ENCODE measurements at regions not wholly inside any gene's neighbourhood (a gene's known extent, or its start where the extent isn't known, plus 50 kb on each side); places are given as distances from the start of the nearest gene placed in this dataset.
"Not testable (repeated sequence)": the region's sequence is repeated elsewhere in the genome, so short reads cannot be mapped to it uniquely, and the experiment has no call there.

DNA sequence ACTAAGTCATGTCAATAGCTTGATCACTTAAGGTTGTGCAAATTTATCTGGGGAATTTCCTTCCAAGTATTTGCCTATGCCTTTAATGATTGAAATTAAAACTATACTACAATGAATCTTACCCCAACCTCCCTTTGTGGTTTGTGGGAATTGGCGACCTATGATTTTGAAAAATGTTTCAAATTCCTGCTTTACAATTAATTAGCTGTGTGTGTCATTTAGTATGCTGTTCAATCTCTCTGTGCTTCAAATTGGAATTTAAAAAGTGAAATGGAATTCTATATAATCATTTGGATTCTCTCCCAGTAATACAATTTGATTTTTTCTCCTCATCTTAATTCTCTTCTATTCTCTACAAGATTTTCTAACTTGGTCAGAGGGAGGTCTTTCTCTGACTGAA lies 2319.5 kb downstream of the ARAP2 start:
- Histone ChIP-seq H3K36me3 (ENCODE audit: control insufficient read depth, insufficient read depth, low read length) (no peaks in the 10 kb centered on the region), H3K4me3 (ENCODE audit: low read depth, low read length) (no peak overlapping the region), H3K27me3 (ENCODE audit: control insufficient read depth, insufficient read depth, low read length) (no peaks in the 10 kb centered on the region)
- TF ChIP-seq, protein P1, sequence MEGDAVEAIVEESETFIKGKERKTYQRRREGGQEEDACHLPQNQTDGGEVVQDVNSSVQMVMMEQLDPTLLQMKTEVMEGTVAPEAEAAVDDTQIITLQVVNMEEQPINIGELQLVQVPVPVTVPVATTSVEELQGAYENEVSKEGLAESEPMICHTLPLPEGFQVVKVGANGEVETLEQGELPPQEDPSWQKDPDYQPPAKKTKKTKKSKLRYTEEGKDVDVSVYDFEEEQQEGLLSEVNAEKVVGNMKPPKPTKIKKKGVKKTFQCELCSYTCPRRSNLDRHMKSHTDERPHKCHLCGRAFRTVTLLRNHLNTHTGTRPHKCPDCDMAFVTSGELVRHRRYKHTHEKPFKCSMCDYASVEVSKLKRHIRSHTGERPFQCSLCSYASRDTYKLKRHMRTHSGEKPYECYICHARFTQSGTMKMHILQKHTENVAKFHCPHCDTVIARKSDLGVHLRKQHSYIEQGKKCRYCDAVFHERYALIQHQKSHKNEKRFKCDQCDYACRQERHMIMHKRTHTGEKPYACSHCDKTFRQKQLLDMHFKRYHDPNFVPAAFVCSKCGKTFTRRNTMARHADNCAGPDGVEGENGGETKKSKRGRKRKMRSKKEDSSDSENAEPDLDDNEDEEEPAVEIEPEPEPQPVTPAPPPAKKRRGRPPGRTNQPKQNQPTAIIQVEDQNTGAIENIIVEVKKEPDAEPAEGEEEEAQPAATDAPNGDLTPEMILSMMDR (IDR thresholded peaks at IDR 0.05; ENCODE audit: insufficient read depth, low read length, poor library complexity, severe bottlenecking): no peak
- DNase-seq (ENCODE audit: low read depth): no peak

DNA sequence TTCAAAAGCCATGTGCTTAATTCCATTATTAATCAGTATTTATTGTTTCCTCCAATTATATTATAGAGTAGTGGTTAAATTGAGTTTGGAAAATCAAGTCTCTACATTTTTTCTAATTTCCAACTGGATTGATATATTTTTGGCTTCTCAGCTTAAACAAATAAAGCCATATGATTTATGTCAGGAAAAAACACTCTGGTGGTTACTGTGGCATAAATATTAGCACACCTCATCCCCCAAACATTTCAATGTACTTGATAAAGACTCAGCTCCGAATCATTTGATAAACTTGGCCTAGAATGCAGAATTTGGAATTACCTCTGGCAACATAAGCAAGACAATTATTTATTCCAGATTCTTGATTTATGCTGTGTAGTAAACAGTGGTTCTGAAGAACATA lies 2313.8 kb downstream of the ARAP2 start:
- TF ChIP-seq, protein P1 (IDR thresholded peaks at IDR 0.05; ENCODE audit: insufficient read depth, low read length, poor library complexity, severe bottlenecking): no peak
- H3K4me3 ChIP-seq (ENCODE audit: low read depth, low read length): no peak overlapping the region
- H3K36me3 ChIP-seq (ENCODE audit: control insufficient read depth, insufficient read depth, low read length): no peaks in the 10 kb centered on the region
- DNase-seq (ENCODE audit: low read depth): no peak
- H3K27me3 ChIP-seq (ENCODE audit: control insufficient read depth, insufficient read depth, low read length): no peaks in the 10 kb centered on the region

DNA sequence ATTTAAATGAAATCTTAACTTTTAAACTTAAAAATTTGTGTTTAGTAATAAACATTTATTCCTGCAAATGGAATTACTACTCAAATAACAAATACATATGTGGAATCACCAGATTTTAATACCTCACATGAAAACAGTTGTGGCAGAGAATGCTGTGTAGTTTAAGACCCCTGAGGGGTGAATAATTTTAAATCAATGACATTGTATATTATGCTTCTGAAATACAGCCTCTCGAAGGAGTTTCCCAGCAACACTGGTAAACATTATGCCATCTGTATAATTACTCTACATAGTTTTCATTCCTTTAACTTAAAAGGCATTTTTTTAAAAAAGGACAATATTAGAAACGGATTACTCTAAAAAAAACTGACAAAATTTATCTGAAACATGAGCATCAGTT lies 2313.3 kb downstream of the ARAP2 start:
- no peak for DNase-seq (ENCODE audit: low read depth)
- H3K36me3 ChIP-seq (ENCODE audit: control insufficient read depth, insufficient read depth, low read length): no peaks in the 10 kb centered on the region
- H3K27me3 ChIP-seq (ENCODE audit: control insufficient read depth, insufficient read depth, low read length): no peaks in the 10 kb centered on the region
- no peak overlapping the region for H3K4me3 ChIP-seq (ENCODE audit: low read depth, low read length)
- TF ChIP-seq, protein P1 (IDR thresholded peaks at IDR 0.05; ENCODE audit: insufficient read depth, low read length, poor library complexity, severe bottlenecking): no peak

DNA sequence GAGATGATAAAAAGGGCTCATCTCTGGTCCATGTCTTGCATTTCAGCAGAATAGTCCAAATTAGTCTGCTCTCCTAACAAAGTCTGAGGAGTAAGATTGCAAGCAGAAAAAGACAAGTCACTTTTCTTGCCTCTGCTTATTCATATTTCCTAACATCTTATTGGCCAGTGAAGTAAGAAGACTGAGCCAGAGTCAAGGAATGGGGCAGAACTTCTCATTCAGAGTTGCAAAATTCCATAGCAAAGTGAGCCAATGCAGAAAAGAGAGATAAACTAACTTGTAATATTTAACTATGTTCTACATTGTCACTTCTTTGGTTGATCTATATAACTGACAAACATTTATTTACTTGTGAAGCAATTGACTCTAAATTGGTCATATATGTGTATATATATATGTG lies 2304.0 kb downstream of the ARAP2 start:
- no peaks in the 10 kb centered on the region for H3K27me3 ChIP-seq (ENCODE audit: control insufficient read depth, insufficient read depth, low read length)
- H3K36me3 ChIP-seq (ENCODE audit: control insufficient read depth, insufficient read depth, low read length): no peaks in the 10 kb centered on the region
- DNase-seq (ENCODE audit: low read depth): no peak
- TF ChIP-seq, protein P1 (IDR thresholded peaks at IDR 0.05; ENCODE audit: insufficient read depth, low read length, poor library complexity, severe bottlenecking): no peak
- no peak overlapping the region for H3K4me3 ChIP-seq (ENCODE audit: low read depth, low read length)

DNA sequence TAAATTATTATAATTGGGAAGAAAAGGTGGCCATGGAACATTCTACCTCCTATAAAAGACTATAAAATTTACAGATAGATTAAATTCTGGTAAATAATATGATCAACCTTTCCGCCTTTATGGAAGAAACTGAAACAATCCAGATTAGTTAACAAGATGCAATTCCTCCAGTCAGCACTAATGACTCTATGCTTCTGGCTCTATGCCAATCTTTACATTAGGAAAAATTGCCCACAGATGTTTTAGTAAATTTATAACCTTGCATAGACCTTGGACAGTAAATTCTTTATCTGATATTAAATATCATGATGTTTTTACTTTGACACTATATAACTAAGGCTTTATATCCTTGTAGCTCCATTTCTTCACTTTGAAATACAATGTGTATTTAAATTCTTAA lies 2302.5 kb downstream of the ARAP2 start:
- Histone ChIP-seq H3K36me3 (ENCODE audit: control insufficient read depth, insufficient read depth, low read length) (no peaks in the 10 kb centered on the region), H3K4me3 (ENCODE audit: low read depth, low read length) (no peak overlapping the region), H3K27me3 (ENCODE audit: control insufficient read depth, insufficient read depth, low read length) (no peaks in the 10 kb centered on the region)
- TF ChIP-seq, protein P1 (IDR thresholded peaks at IDR 0.05; ENCODE audit: insufficient read depth, low read length, poor library complexity, severe bottlenecking): no peak
- DNase-seq (ENCODE audit: low read depth): no peak

DNA sequence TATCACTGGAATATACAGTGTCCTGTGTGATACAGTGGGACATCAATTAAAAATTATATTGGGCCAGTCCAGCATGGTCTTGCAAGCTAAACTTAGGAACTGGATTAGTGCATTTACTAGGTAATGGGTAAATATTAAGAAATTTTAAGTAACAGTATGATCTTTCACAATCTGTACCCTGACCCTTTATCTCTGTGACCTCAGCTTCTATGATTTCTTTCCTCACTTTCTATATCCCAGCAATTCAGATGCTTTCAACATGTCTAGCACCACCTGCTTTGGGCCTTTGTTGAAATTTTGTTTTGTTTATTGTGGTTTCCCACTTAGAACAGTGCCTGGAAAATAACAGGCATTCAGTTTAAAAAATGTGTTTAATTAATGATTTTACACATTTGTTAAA lies 2295.4 kb downstream of the ARAP2 start:
- DNase-seq (ENCODE audit: low read depth): no peak
- TF ChIP-seq, protein P1 (IDR thresholded peaks at IDR 0.05; ENCODE audit: insufficient read depth, low read length, poor library complexity, severe bottlenecking): no peak
- Histone ChIP-seq H3K4me3 (ENCODE audit: low read depth, low read length) (no peak overlapping the region), H3K36me3 (ENCODE audit: control insufficient read depth, insufficient read depth, low read length) (no peaks in the 10 kb centered on the region), H3K27me3 (ENCODE audit: control insufficient read depth, insufficient read depth, low read length) (no peaks in the 10 kb centered on the region)

DNA sequence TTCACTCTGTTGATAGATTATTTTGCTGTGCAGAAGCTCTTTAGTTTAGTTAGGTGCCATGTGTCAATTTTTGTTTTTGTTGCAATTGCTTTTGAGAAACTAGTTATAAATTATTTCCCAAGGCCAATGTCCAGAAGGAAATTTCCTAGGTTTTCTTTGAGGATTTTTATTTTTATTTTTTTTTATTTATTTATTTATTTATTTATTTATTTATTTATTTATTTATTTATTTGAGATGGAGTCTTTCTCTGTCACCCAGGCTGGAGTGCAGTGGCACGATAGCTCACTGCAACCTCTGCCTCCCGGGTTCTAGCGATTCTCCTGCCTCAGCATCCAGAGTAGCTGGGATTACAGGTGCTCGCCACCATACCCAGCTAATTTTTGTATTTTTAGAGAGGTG lies 2290.5 kb downstream of the ARAP2 start:
- DNase-seq (ENCODE audit: low read depth); H3K27me3 ChIP-seq (ENCODE audit: control insufficient read depth, insufficient read depth, low read length); H3K4me3 ChIP-seq (ENCODE audit: low read depth, low read length); H3K36me3 ChIP-seq (ENCODE audit: control insufficient read depth, insufficient read depth, low read length): not testable (repeated sequence)

Data from kidney epithelial cell (primary cell).